HCT116 (cell line): ENCODE measurements at regions not wholly inside any gene's neighbourhood (a gene's known extent, or its start where the extent isn't known, plus 50 kb on each side); places are given as distances from the start of the nearest gene placed in this dataset.

ENCODE experiments used
- ATAC-seq: fragments of 200-7000 bp; cut with Tn5 transposase; 2 replicates; pipeline ENCODE4 v1.9.1; 2020; ENCODE audit warnings: mild to moderate bottlenecking, moderate library complexity
- BruUV-seq: library from RNA; stranded (reverse); fragments of 400-500 nt; replicated peaks from 2 replicates; lab custom pipeline; 2021; lab: Mats Ljungman, UMichigan
- CTCF ChIA-PET: fragments of 300-600 bp; sonication (Branson Sonifier 250); formaldehyde crosslinking; loops from one replicate; lab custom pipeline; 2021; ENCODE audit warnings: antibody characterized with exemption; lab: Charles Lee
- POLR2A ChIA-PET: fragments of 300-600, 350-600 bp; sonication (Branson Sonifier 250); formaldehyde crosslinking; loops from one replicate; lab custom pipeline; 2021; ENCODE audit warnings: antibody characterized with exemption; lab: Charles Lee
- RAD21 ChIA-PET, 2 experiments: fragments of 300-600 bp; sonication (Branson Sonifier 250); formaldehyde crosslinking; loops; one replicate each; lab custom pipeline; 2023; ENCODE audit warnings: low total read pairs in 2 of 2; ENCODE audit not compliant: uncharacterized antibody in 2 of 2, unreplicated experiment in 2 of 2, low non-redundant PET in 1 of 2; lab: Charles Lee
- DNase-seq: peaks from one replicate; pipeline ENCODE4 v3.0.0-alpha.2; 2010; ENCODE audit warnings: low read depth, low spot score
- H2AFZ ChIP-seq: fragments of 200-600 bp; shearing (Covaris generic), sonication (generic); 2 replicates; pipeline ENCODE4 v1.6.1; 2017; ENCODE audit warnings: low read depth, mixed run types, mixed read lengths, antibody characterized with exemption, low read length; ENCODE audit not compliant: poor library complexity, severe bottlenecking
- H3K27ac ChIP-seq: 2 replicates; pipeline ENCODE4 v1.5.1; 2012; ENCODE audit warnings: low read depth, low read length
- H3K27me3 ChIP-seq: fragments of 200-600 bp; sonication (generic); 2 replicates; pipeline ENCODE4 v1.6.1; 2016; ENCODE audit warnings: mixed run types, low read length, mixed read lengths; ENCODE audit not compliant: insufficient read depth
- H3K36me3 ChIP-seq, 2 experiments: fragments of 200-500 bp in 1 of 2; fragments of 200-600 bp in 1 of 2; sonication (Bioruptor generic) in 1 of 2; sonication (generic) in 1 of 2; 2 replicates each; pipeline versions ENCODE4 v1.5.1 to v1.6.1; 2014 to 2016; ENCODE audit warnings: low read length in 2 of 2, inconsistent platforms in 1 of 2, mixed read lengths in 1 of 2, mixed run types in 1 of 2; ENCODE audit not compliant: insufficient read depth in 2 of 2, control insufficient read depth in 1 of 2
- H3K4me1 ChIP-seq, 2 experiments: fragments of 200-600 bp in 1 of 2; sonication (generic) in 1 of 2; 2 replicates each; pipeline versions ENCODE4 v1.5.1 to v1.6.1; 2012 to 2017; ENCODE audit warnings: low read length in 2 of 2, inconsistent platforms in 1 of 2, mild to moderate bottlenecking in 1 of 2, mixed read lengths in 1 of 2, mixed run types in 1 of 2, moderate library complexity in 1 of 2; ENCODE audit not compliant: insufficient read depth in 2 of 2, control insufficient read depth in 1 of 2
- H3K4me2 ChIP-seq: fragments of 200-600 bp; sonication (generic); 2 replicates; pipeline ENCODE4 v1.6.1; 2017; ENCODE audit warnings: mixed run types, low read length, mixed read lengths
- H3K4me3 ChIP-seq, 2 experiments: fragments of 200-600 bp in 1 of 2; sonication (generic) in 1 of 2; replicated peaks in 1 of 2; 2 replicates each; pipeline ENCODE4 v1.5.1; 2011 to 2016; ENCODE audit warnings: low read length in 2 of 2, control low read depth in 1 of 2, low read depth in 1 of 2, mild to moderate bottlenecking in 1 of 2, mixed read lengths in 1 of 2, mixed run types in 1 of 2
- H3K79me2 ChIP-seq: fragments of 200-600 bp; sonication (generic); 2 replicates; pipeline ENCODE4 v1.6.1; 2017; ENCODE audit warnings: mild to moderate bottlenecking, mixed run types, low read length, moderate library complexity, mixed read lengths; ENCODE audit not compliant: insufficient read depth
- H3K9ac ChIP-seq: fragments of 200-600 bp; sonication (generic); 2 replicates; pipeline ENCODE4 v1.6.1; 2016; ENCODE audit warnings: low read length, mixed read lengths
- H3K9me2 ChIP-seq: fragments of 200-600 bp; sonication (generic), shearing (Covaris generic); 2 replicates; pipeline ENCODE4 v1.6.1; 2017; ENCODE audit warnings: mixed run types, mild to moderate bottlenecking, moderate library complexity; ENCODE audit not compliant: insufficient read depth
- H3K9me3 ChIP-seq, 2 experiments: fragments of 200-500 bp in 1 of 2; fragments of 200-600 bp in 1 of 2; sonication (Bioruptor generic) in 1 of 2; sonication (generic) in 1 of 2; 2 replicates each; pipeline ENCODE4 v1.6.1; 2014 to 2017; ENCODE audit warnings: low read length in 2 of 2, mixed read lengths in 2 of 2, inconsistent platforms in 1 of 2, low read depth in 1 of 2, mild to moderate bottlenecking in 1 of 2, mixed run types in 1 of 2, moderate library complexity in 1 of 2; ENCODE audit not compliant: control insufficient read depth in 1 of 2, insufficient read depth in 1 of 2
- H4K20me1 ChIP-seq: fragments of 200-600 bp; sonication (generic), shearing (Covaris generic); 2 replicates; pipeline ENCODE4 v1.6.1; 2017; ENCODE audit warnings: mixed run types, mild to moderate bottlenecking, moderate library complexity; ENCODE audit not compliant: insufficient read depth
- EGR1 ChIP-seq: IDR thresholded peaks from 2 replicates; pipeline ENCODE4 v1.6.1; 2012; ENCODE audit warnings: low read depth
- EZH2phosphoT487 ChIP-seq: fragments of 200-600 bp; IDR thresholded peaks from 2 replicates; pipeline ENCODE4 v1.6.1; 2018; ENCODE audit warnings: antibody characterized with exemption, borderline replicate concordance
- FOSL1 ChIP-seq: IDR thresholded peaks from 2 replicates; pipeline ENCODE4 v1.6.1; 2012; ENCODE audit warnings: low read depth
- POLR2A ChIP-seq: IDR thresholded peaks from 2 replicates; pipeline ENCODE4 v1.7.0; 2011; ENCODE audit warnings: borderline replicate concordance; ENCODE audit not compliant: insufficient read depth, insufficient read length; ENCODE audit errors: extremely low read depth
- REST ChIP-seq: IDR thresholded peaks from 2 replicates; pipeline ENCODE4 v1.6.1; 2012; ENCODE audit warnings: low read depth
- YY1 ChIP-seq: IDR thresholded peaks from 2 replicates; pipeline ENCODE4 v1.6.1; 2011; ENCODE audit warnings: low read length, low read depth, moderate library complexity, mild to moderate bottlenecking; ENCODE audit not compliant: insufficient replicate concordance; ENCODE audit errors: extremely low read depth
- intact Hi-C: fragments of 100-400 bp; cut with micrococcal nuclease; formaldehyde crosslinking; loops from 2 replicates; pipeline ENCODE4 v1.10.0; 2022
- TF ChIP-seq, protein P1 (sequence below): IDR thresholded peaks from 2 replicates; pipeline ENCODE4 v1.6.1; 2011; ENCODE audit warnings: mild to moderate bottlenecking, low read length, moderate library complexity; ENCODE audit not compliant: insufficient replicate concordance; ENCODE audit errors: extremely low read depth

- Histone ChIP-seq H2AFZ (no peak overlapping the region), H4K20me1 (no peaks in the 10 kb centered on the region; the same call in 1 of the 2 replicates), H3K4me3 (no peak overlapping the region), H3K27ac (no peak overlapping the region), H3K27me3 (no peaks in the 10 kb centered on the region), H3K79me2 (no peaks in the 10 kb centered on the region), H3K9me2 (no peaks in the 10 kb centered on the region), H3K4me2 (no peak overlapping the region), H3K36me3 (no peaks in the 10 kb centered on the region), H3K4me1 (no peaks in the 10 kb centered on the region), H3K9ac (no peak overlapping the region), H3K9me3 (no peaks in the 10 kb centered on the region)
- intact Hi-C loops: no loop called here
- BruUV-seq: no TSS peak
- RAD21 ChIA-PET: no interaction called here
- DNase-seq (no peak), ATAC-seq (no peak)
- POLR2A ChIA-PET: no interaction called here
- TF ChIP-seq EGR1: no peak
- no peak for TF ChIP-seq YY1
- no peak for TF ChIP-seq EZH2phosphoT487
- TF ChIP-seq REST: no peak
- TF ChIP-seq, protein P1, sequence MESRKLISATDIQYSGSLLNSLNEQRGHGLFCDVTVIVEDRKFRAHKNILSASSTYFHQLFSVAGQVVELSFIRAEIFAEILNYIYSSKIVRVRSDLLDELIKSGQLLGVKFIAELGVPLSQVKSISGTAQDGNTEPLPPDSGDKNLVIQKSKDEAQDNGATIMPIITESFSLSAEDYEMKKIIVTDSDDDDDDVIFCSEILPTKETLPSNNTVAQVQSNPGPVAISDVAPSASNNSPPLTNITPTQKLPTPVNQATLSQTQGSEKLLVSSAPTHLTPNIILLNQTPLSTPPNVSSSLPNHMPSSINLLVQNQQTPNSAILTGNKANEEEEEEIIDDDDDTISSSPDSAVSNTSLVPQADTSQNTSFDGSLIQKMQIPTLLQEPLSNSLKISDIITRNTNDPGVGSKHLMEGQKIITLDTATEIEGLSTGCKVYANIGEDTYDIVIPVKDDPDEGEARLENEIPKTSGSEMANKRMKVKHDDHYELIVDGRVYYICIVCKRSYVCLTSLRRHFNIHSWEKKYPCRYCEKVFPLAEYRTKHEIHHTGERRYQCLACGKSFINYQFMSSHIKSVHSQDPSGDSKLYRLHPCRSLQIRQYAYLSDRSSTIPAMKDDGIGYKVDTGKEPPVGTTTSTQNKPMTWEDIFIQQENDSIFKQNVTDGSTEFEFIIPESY: no peak
- TF ChIP-seq POLR2A: no peak
- TF ChIP-seq FOSL1: no peak
- CTCF ChIA-PET: no interaction called here
These were observed 151.5 kb upstream of the GOT2 start for GRCh38 chr16:58885528-58886170.
